ENCODE measurements at regions not wholly inside any gene's neighbourhood (a gene's known extent, or its start where the extent isn't known, plus 50 kb on each side); places are given as distances from the start of the nearest gene placed in this dataset.

- no peak overlapping the region for H3K9ac ChIP-seq (ENCODE audit: low read length)
- H3K9me2 ChIP-seq (replicated peaks; ENCODE audit: low read length), result no peaks in the 10 kb centered on the region
- CTCF ChIA-PET, result no interaction called here
- BruUV-seq (replicated peaks), result no TSS peak
- TF ChIP-seq EZH2phosphoT487 (IDR thresholded peaks at IDR 0.05; ENCODE audit: borderline replicate concordance, low read length) (no peak), CTCF (conservative IDR thresholded peaks at IDR 0.05; ENCODE audit: low read depth, low read length) (no peak), EZH2 (IDR thresholded peaks at IDR 0.05; ENCODE audit: low read length, unreplicated experiment) (no peak)
- no peaks in the 10 kb centered on the region for H3K4me1 ChIP-seq (ENCODE audit: insufficient read depth, low read length)
- POLR2A ChIA-PET (ENCODE audit: unreplicated experiment), result no interaction called here
- no peak overlapping the region for H3K27ac ChIP-seq (ENCODE audit: low read length)
- intact Hi-C loops (cut with micrococcal nuclease), result no loop called here
- no peak for DNase-seq
- H3K27me3 ChIP-seq (ENCODE audit: low read length), result no peaks in the 10 kb centered on the region
- no peaks in the 10 kb centered on the region for H3K36me3 ChIP-seq (ENCODE audit: low read depth, low read length)
- no peak overlapping the region for H3K4me2 ChIP-seq (ENCODE audit: low read length)
- no peaks in the 10 kb centered on the region for H3F3A ChIP-seq (ENCODE audit: low read length, unreplicated experiment)
- H3K4me3 ChIP-seq (ENCODE audit: low read length), result no peak overlapping the region
- no peak for ATAC-seq
- H3K79me2 ChIP-seq (ENCODE audit: low read length), result no peaks in the 10 kb centered on the region
- H2AFZ ChIP-seq (ENCODE audit: low read length), result no peak overlapping the region
- no peaks in the 10 kb centered on the region for H4K20me1 ChIP-seq (ENCODE audit: low read length)
- no peaks in the 10 kb centered on the region for H3K9me3 ChIP-seq (ENCODE audit: low read length)
Observed at GRCh38 chr6:2369606-2370005, 124.2 kb upstream of the GMDS start.

- no peaks in the 10 kb centered on the region for H3K4me1 ChIP-seq (ENCODE audit: insufficient read depth, low read length)
- no peaks in the 10 kb centered on the region for H4K20me1 ChIP-seq (ENCODE audit: low read length)
- ChIA-PET CTCF (no interaction called here), POLR2A (ENCODE audit: unreplicated experiment) (no interaction called here)
- no peaks in the 10 kb centered on the region for H3K36me3 ChIP-seq (ENCODE audit: low read depth, low read length)
- ATAC-seq (no peak), DNase-seq (no peak)
- H3K4me3 ChIP-seq (ENCODE audit: low read length), result no peak overlapping the region
- H3K9me3 ChIP-seq (ENCODE audit: low read length), result no peaks in the 10 kb centered on the region
- no peak overlapping the region for H2AFZ ChIP-seq (ENCODE audit: low read length)
- H3K4me2 ChIP-seq (ENCODE audit: low read length), result no peak overlapping the region
- TF ChIP-seq CTCF (conservative IDR thresholded peaks at IDR 0.05; ENCODE audit: low read depth, low read length), result no peak
- no peak for TF ChIP-seq EZH2phosphoT487 (IDR thresholded peaks at IDR 0.05; ENCODE audit: borderline replicate concordance, low read length)
- TF ChIP-seq EZH2 (IDR thresholded peaks at IDR 0.05; ENCODE audit: low read length, unreplicated experiment), result no peak
- intact Hi-C loops (cut with micrococcal nuclease), result no loop called here
- no TSS peak for BruUV-seq (replicated peaks)
- no peaks in the 10 kb centered on the region for H3K79me2 ChIP-seq (ENCODE audit: low read length)
- H3K9me2 ChIP-seq (replicated peaks; ENCODE audit: low read length), result no peaks in the 10 kb centered on the region
- no peak overlapping the region for H3K9ac ChIP-seq (ENCODE audit: low read length)
- no peak overlapping the region for H3K27ac ChIP-seq (ENCODE audit: low read length)
- no peaks in the 10 kb centered on the region for H3K27me3 ChIP-seq (ENCODE audit: low read length)
- no peaks in the 10 kb centered on the region for H3F3A ChIP-seq (ENCODE audit: low read length, unreplicated experiment)
Observed at GRCh38 chr6:2363211-2363610, 117.8 kb upstream of the GMDS start.

DNA sequence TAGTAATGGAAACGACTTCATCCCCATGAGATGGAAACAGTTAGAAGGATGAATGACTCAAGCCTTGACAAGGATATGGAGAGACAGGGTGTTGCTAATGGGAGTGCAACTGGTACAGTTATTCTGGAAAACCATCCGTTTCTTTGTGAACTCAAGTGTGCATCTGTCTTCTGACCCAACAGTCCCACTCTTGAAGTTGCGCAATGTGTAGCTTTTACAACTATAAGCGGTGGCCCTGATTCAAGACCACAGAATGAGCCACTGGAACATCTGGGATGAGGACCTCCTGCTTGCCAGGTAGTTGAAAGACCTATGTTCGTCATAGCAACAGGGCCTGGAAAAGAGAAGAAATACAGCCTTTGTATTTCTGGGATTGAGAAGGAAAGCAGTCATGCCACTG, 115.8 kb upstream of the GMDS start:
- Histone ChIP-seq H3K9ac (ENCODE audit: low read length) (no peak overlapping the region), H3F3A (ENCODE audit: low read length, unreplicated experiment) (no peaks in the 10 kb centered on the region), H4K20me1 (ENCODE audit: low read length) (no peaks in the 10 kb centered on the region), H3K4me1 (ENCODE audit: insufficient read depth, low read length) (no peaks in the 10 kb centered on the region), H2AFZ (ENCODE audit: low read length) (no peak overlapping the region), H3K27ac (ENCODE audit: low read length) (no peak overlapping the region), H3K9me3 (ENCODE audit: low read length) (no peaks in the 10 kb centered on the region), H3K4me3 (ENCODE audit: low read length) (no peak overlapping the region), H3K27me3 (ENCODE audit: low read length) (no peaks in the 10 kb centered on the region), H3K9me2 (replicated peaks; ENCODE audit: low read length) (no peaks in the 10 kb centered on the region), H3K4me2 (ENCODE audit: low read length) (no peak overlapping the region), H3K79me2 (ENCODE audit: low read length) (no peaks in the 10 kb centered on the region), H3K36me3 (ENCODE audit: low read depth, low read length) (no peaks in the 10 kb centered on the region)
- ChIA-PET CTCF (no interaction called here), POLR2A (ENCODE audit: unreplicated experiment) (no interaction called here)
- BruUV-seq (replicated peaks), result no TSS peak
- TF ChIP-seq CTCF (conservative IDR thresholded peaks at IDR 0.05; ENCODE audit: low read depth, low read length) (no peak), EZH2 (IDR thresholded peaks at IDR 0.05; ENCODE audit: low read length, unreplicated experiment) (no peak)
- ATAC-seq (no peak), DNase-seq (no peak)
- intact Hi-C loops (cut with micrococcal nuclease), result no loop called here

Measured in PC-3 (cell line).